B cell (primary cell): ENCODE measurements at regions not wholly inside any gene's neighbourhood (a gene's known extent, or its start where the extent isn't known, plus 50 kb on each side); places are given as distances from the start of the nearest gene placed in this dataset.
"Not testable (repeated sequence)": the region's sequence is repeated elsewhere in the genome, so short reads cannot be mapped to it uniquely, and the experiment has no call there.

Experiments
- ATAC-seq: fragments of 200-7000 bp; cut with Tn5 transposase; one replicate; pipeline ENCODE4 v1.10.0; 2021; ENCODE audit warnings: low read depth, mild to moderate bottlenecking, moderate number of reproducible peaks, moderate library complexity
- CTCF ChIA-PET: fragments of 350-600 bp; sonication (Branson Sonifier 250); formaldehyde crosslinking; loops from one replicate; lab custom pipeline; 2021; ENCODE audit warnings: antibody characterized with exemption, inconsistent platforms; lab: Charles Lee
- POLR2A ChIA-PET: fragments of 350-600 bp; sonication (Branson Sonifier 250); formaldehyde crosslinking; loops from one replicate; lab custom pipeline; 2021; ENCODE audit warnings: antibody characterized with exemption; lab: Charles Lee
- DNase-seq: peaks from one replicate; pipeline ENCODE4 v3.0.0; 2013
- H2AFZ ChIP-seq: 2 replicates; pipeline ENCODE4 v1.6.1; 2012; ENCODE audit warnings: mild to moderate bottlenecking, low read depth, low read length; ENCODE audit not compliant: insufficient read depth, poor library complexity, severe bottlenecking
- H3K27ac ChIP-seq, 2 donors: 1 replicate in 1 of 2; 2 replicates in 1 of 2; pipeline ENCODE4 v1.5.1; 2012 to 2013; ENCODE audit warnings: low read length in 2 of 2, mild to moderate bottlenecking in 2 of 2, moderate library complexity in 1 of 2
- H3K27me3 ChIP-seq, 4 experiments: fragments of 200-600 bp in 1 of 4; sonication (generic) in 1 of 4; replicated peaks in 1 of 4; 1 replicate in 2 of 4; 2 replicates in 2 of 4; pipeline versions ENCODE4 v1.6.1 to v1.7.0; 2013 to 2016; ENCODE audit warnings: low read length in 3 of 4, mild to moderate bottlenecking in 2 of 4, mixed read lengths in 1 of 4, moderate library complexity in 1 of 4; ENCODE audit not compliant: insufficient read depth in 4 of 4, control insufficient read depth in 3 of 4; ENCODE audit errors: control extremely low read depth in 1 of 4
- H3K36me3 ChIP-seq, 2 experiments: replicated peaks in 1 of 2; 1 replicate in 1 of 2; 2 replicates in 1 of 2; pipeline versions ENCODE4 v1.6.1 to v1.7.1; 2013; ENCODE audit warnings: low read length in 1 of 2; ENCODE audit not compliant: insufficient read depth in 2 of 2, control insufficient read depth in 1 of 2; ENCODE audit errors: control extremely low read depth in 1 of 2, extremely low read depth in 1 of 2
- H3K4me1 ChIP-seq, 2 donors: fragments of 200-600 bp in 1 of 2; sonication (generic) in 1 of 2; 1 replicate in 1 of 2; 2 replicates in 1 of 2; pipeline versions ENCODE4 v1.5.1 to v1.6.1; 2013 to 2017; ENCODE audit warnings: low read length in 2 of 2; ENCODE audit not compliant: control insufficient read depth in 2 of 2, insufficient read depth in 2 of 2
- H3K4me2 ChIP-seq: replicated peaks from 2 replicates; pipeline ENCODE3; 2012; ENCODE audit warnings: mild to moderate bottlenecking, low read depth, low read length; ENCODE audit not compliant: poor library complexity, severe bottlenecking
- H3K4me3 ChIP-seq, 5 experiments: fragments of 200-600 bp in 1 of 5; sonication (generic) in 1 of 5; 1 replicate in 3 of 5; 2 replicates in 2 of 5; pipeline versions ENCODE4 v1.5.1 to v1.7.0; 2011 to 2016; ENCODE audit warnings: low read length in 4 of 5, mild to moderate bottlenecking in 4 of 5, low read depth in 2 of 5, control low read depth in 1 of 5, moderate library complexity in 1 of 5; ENCODE audit not compliant: insufficient read depth in 1 of 5; ENCODE audit errors: control extremely low read depth in 1 of 5, extremely low read depth in 1 of 5
- H3K79me2 ChIP-seq: fragments of 200-600 bp; sonication (generic); one replicate; pipeline ENCODE4 v1.6.0; 2016; ENCODE audit warnings: low read length; ENCODE audit not compliant: control insufficient read depth, insufficient read depth
- H3K9ac ChIP-seq: fragments of 200-600 bp; sonication (generic); 2 replicates; pipeline ENCODE4 v1.6.1; 2017; ENCODE audit warnings: mild to moderate bottlenecking, low read length, moderate library complexity
- H3K9me3 ChIP-seq, 3 donors: one replicate each; pipeline versions ENCODE4 v1.6.1 to v1.7.1; 2013; ENCODE audit warnings: low read length in 2 of 3; ENCODE audit not compliant: control insufficient read depth in 2 of 3, insufficient read depth in 1 of 3; ENCODE audit errors: control extremely low read depth in 1 of 3
- H4K20me1 ChIP-seq: 2 replicates; pipeline ENCODE4 v1.6.0; 2012; ENCODE audit warnings: mild to moderate bottlenecking, low read length; ENCODE audit not compliant: insufficient read depth, control insufficient read depth, poor library complexity, severe bottlenecking
- H3K27ac Mint-ChIP-seq: one replicate; pipeline ENCODE4 v1.8.0; 2021; ENCODE audit warnings: mixed read lengths
- H3K27me3 Mint-ChIP-seq: one replicate; pipeline ENCODE4 v1.8.0; 2021; ENCODE audit warnings: mixed read lengths
- H3K4me1 Mint-ChIP-seq: one replicate; pipeline ENCODE4 v1.8.0; 2021; ENCODE audit warnings: mixed read lengths
- H3K4me3 Mint-ChIP-seq: one replicate; pipeline ENCODE4 v1.8.0; 2021; ENCODE audit warnings: mixed read lengths
- H3K9me3 Mint-ChIP-seq: one replicate; pipeline ENCODE4 v1.8.0; 2022; ENCODE audit warnings: mixed read lengths; ENCODE audit not compliant: insufficient read depth
- CTCF ChIP-seq: fragments of 200-600 bp; IDR thresholded peaks from one replicate; pipeline ENCODE4 v1.8.0; 2022; ENCODE audit warnings: antibody characterized with exemption, mild to moderate bottlenecking
- EZH2 ChIP-seq: IDR thresholded peaks from 2 replicates; pipeline ENCODE4 v1.6.1; 2012; ENCODE audit warnings: borderline replicate concordance, low read depth, mild to moderate bottlenecking, moderate library complexity, low read length; ENCODE audit not compliant: insufficient read depth, poor library complexity, severe bottlenecking
- WGBS: methylation state at CpG from one replicate; pipeline ENCODE4 v1.1.5; 2013; ENCODE audit warnings: missing lambda C conversion rate; ENCODE audit not compliant: insufficient coverage; 5-methylcytosine and 5-hydroxymethylcytosine counted together
- intact Hi-C: fragments of 100-400 bp; cut with micrococcal nuclease; formaldehyde crosslinking; loops from one replicate; pipeline ENCODE4 v1.10.0; 2022

GRCh38 chr19:22526661-22527272 lies 104.6 kb upstream of the ZNF98 start:
- DNase-seq: no peak
- 64% methylated on average over 4 of the region's 11 CpGs for WGBS

GRCh38 chr19:22523940-22524339 lies 101.8 kb upstream of the ZNF98 start:
- Histone ChIP-seq H3K27me3 (no peaks in the 10 kb centered on the region), H3K9ac (no peak overlapping the region), H3K9me3 (peaks cover 1 to 45% (median 5%) of the 10 kb centered on the region in 3 donors), H3K4me2 (no peak overlapping the region), H3K27ac (no peak overlapping the region), H3K4me3 (no peak overlapping the region), H3K79me2 (no peaks in the 10 kb centered on the region), H2AFZ (no peak overlapping the region), H3K36me3 (no peaks in the 10 kb centered on the region), H4K20me1 (no peaks in the 10 kb centered on the region), H3K4me1 (no peaks in the 10 kb centered on the region)
- Mint-ChIP-seq H3K4me3 (no peak overlapping the region), H3K27ac (no peak overlapping the region), H3K4me1 (no peaks in the 10 kb centered on the region), H3K9me3 (no peaks in the 10 kb centered on the region), H3K27me3 (no peaks in the 10 kb centered on the region)
- ATAC-seq (no peak), DNase-seq (no peak)
- CTCF ChIA-PET: no interaction called here
- TF ChIP-seq CTCF (no peak), EZH2 (no peak)
- POLR2A ChIA-PET: no interaction called here
- intact Hi-C loops: no loop called here
- 100% methylated on average over 1 of the region's 4 CpGs for WGBS

More at GRCh38 chr19:22526661-22527272, 104.6 kb upstream of the ZNF98 start:
- H3K4me2 ChIP-seq: no peak overlapping the region
- intact Hi-C loops: no loop called here
- H3K79me2 ChIP-seq: no peaks in the 10 kb centered on the region
- CTCF ChIA-PET: no interaction called here
- no peak overlapping the region for H3K4me3 ChIP-seq
- no peak overlapping the region for H3K4me3 Mint-ChIP-seq
- no peaks in the 10 kb centered on the region for H3K36me3 ChIP-seq
- H3K27ac Mint-ChIP-seq: no peak overlapping the region
- H3K27me3 Mint-ChIP-seq: no peaks in the 10 kb centered on the region
- TF ChIP-seq CTCF (no peak), EZH2 (no peak)
- peaks cover 1 to 31% (median 5%) of the 10 kb centered on the region in 3 donors for H3K9me3 ChIP-seq
- no peak overlapping the region for H3K9ac ChIP-seq
- no peaks in the 10 kb centered on the region for H3K4me1 Mint-ChIP-seq
- H3K9me3 Mint-ChIP-seq: peaks cover 4% of the 10 kb centered on the region
- no peak overlapping the region for H3K27ac ChIP-seq
- no peaks in the 10 kb centered on the region for H4K20me1 ChIP-seq
- no peak for ATAC-seq
- no peaks in the 10 kb centered on the region for H3K4me1 ChIP-seq
- POLR2A ChIA-PET: no interaction called here
- no peaks in the 10 kb centered on the region for H3K27me3 ChIP-seq
- no peak overlapping the region for H2AFZ ChIP-seq

- DNase-seq, H3K4me3 Mint-ChIP-seq, H3K27ac ChIP-seq, H4K20me1 ChIP-seq, H3K4me1 Mint-ChIP-seq, H3K4me1 ChIP-seq, H2AFZ ChIP-seq, ATAC-seq, H3K9me3 Mint-ChIP-seq, H3K27ac Mint-ChIP-seq, H3K27me3 Mint-ChIP-seq, H3K4me2 ChIP-seq, H3K4me3 ChIP-seq, intact Hi-C loops, H3K9ac ChIP-seq, H3K79me2 ChIP-seq, CTCF ChIA-PET, H3K27me3 ChIP-seq, H3K36me3 ChIP-seq, POLR2A ChIA-PET: not testable (repeated sequence)
- 44% methylated on average over 13 of the region's 13 CpGs for WGBS
- H3K9me3 ChIP-seq: peaks cover 1 to 75% (median 3%) of the 10 kb centered on the region in 3 donors
Observed at GRCh38 chr19:22519562-22519961, 97.4 kb upstream of the ZNF98 start.
